SK-N-SH treated with all-trans-retinoic acid at 6 μM for 48 hours (cell line): ENCODE measurements at regions not wholly inside any gene's neighbourhood (a gene's known extent, or its start where the extent isn't known, plus 50 kb on each side); places are given as distances from the start of the nearest gene placed in this dataset.

ENCODE experiments used
- ATAC-seq: fragments of 200-7000 bp; cut with Tn5 transposase; 3 replicates; pipeline ENCODE4 v1.9.1; 2020; ENCODE audit warnings: mild to moderate bottlenecking, moderate library complexity
- ARNTL ChIP-seq: fragments of 450-650 bp; formaldehyde crosslinking; IDR thresholded peaks from 2 replicates; pipeline ENCODE4 v1.5.0; 2020; ENCODE audit warnings: low read depth, mild to moderate bottlenecking, moderate library complexity, borderline replicate concordance
- CSDC2 ChIP-seq: fragments of 250-450 bp; sonication (Bioruptor Pico); IDR thresholded peaks from 2 replicates; pipeline ENCODE4 v1.5.0; 2020; ENCODE audit warnings: mild to moderate bottlenecking, moderate library complexity
- ESRRG ChIP-seq: fragments of 250-450 bp; sonication (Bioruptor Pico); IDR thresholded peaks from 2 replicates; pipeline ENCODE4 v1.6.1; 2021; ENCODE audit warnings: mild to moderate bottlenecking
- GLIS3 ChIP-seq: fragments of 250-450 bp; sonication (Bioruptor Pico); IDR thresholded peaks from 2 replicates; pipeline ENCODE4 v1.5.0; 2020; ENCODE audit warnings: mild to moderate bottlenecking, moderate library complexity
- ISL1 ChIP-seq: fragments of 250-450 bp; sonication (Bioruptor Pico); IDR thresholded peaks from 2 replicates; pipeline ENCODE4 v2.1.2; 2022; ENCODE audit warnings: mild to moderate bottlenecking, moderate library complexity
- PPARA ChIP-seq: fragments of 250-450 bp; sonication (Bioruptor Pico); IDR thresholded peaks from 2 replicates; pipeline ENCODE4 v1.5.0; 2020; ENCODE audit warnings: mild to moderate bottlenecking, borderline replicate concordance
- RARB ChIP-seq: fragments of 250-450 bp; sonication (Bioruptor Pico); IDR thresholded peaks from 2 replicates; pipeline ENCODE4 v1.8.0; 2021; ENCODE audit warnings: mild to moderate bottlenecking, moderate library complexity
- ZC3H10 ChIP-seq: fragments of 250-450 bp; sonication (Bioruptor Pico); IDR thresholded peaks from 2 replicates; pipeline ENCODE4 v1.5.1; 2021; ENCODE audit warnings: mild to moderate bottlenecking, moderate library complexity
- ZFP30 ChIP-seq: fragments of 450-650 bp; formaldehyde crosslinking; IDR thresholded peaks from 2 replicates; pipeline ENCODE4 v1.5.0; 2022; ENCODE audit warnings: mild to moderate bottlenecking, moderate library complexity
- ZNF565 ChIP-seq: fragments of 450-650 bp; formaldehyde crosslinking; conservative IDR thresholded peaks from 2 replicates; pipeline ENCODE4 v1.5.0; 2020; ENCODE audit warnings: low read depth, mild to moderate bottlenecking, moderate library complexity
- ZNF8 ChIP-seq: fragments of 450-650 bp; formaldehyde crosslinking; IDR thresholded peaks from 2 replicates; pipeline ENCODE4 v1.5.0; 2020; ENCODE audit warnings: mild to moderate bottlenecking, moderate library complexity
- TF ChIP-seq, protein P1 (sequence below): fragments of 250-450 bp; sonication (Bioruptor Pico); IDR thresholded peaks from 2 replicates; pipeline ENCODE4 v1.5.1; 2020; ENCODE audit warnings: low read depth, mild to moderate bottlenecking, moderate library complexity
- TF ChIP-seq, protein P2 (sequence below): fragments of 250-450 bp; sonication (Bioruptor Pico); IDR thresholded peaks from 2 replicates; pipeline ENCODE4 v1.8.0; 2021; ENCODE audit warnings: low read depth, mild to moderate bottlenecking, moderate library complexity, borderline replicate concordance
- TF ChIP-seq, protein P3 (sequence below): fragments of 250-450 bp; sonication (Bioruptor Pico); IDR thresholded peaks from 2 replicates; pipeline ENCODE4 v1.8.0; 2020; ENCODE audit warnings: mild to moderate bottlenecking, moderate library complexity, borderline replicate concordance
- TF ChIP-seq, protein P4 (sequence below): fragments of 250-450 bp; sonication (Bioruptor Pico); IDR thresholded peaks from 2 replicates; pipeline ENCODE4 v1.5.1; 2021; ENCODE audit warnings: mild to moderate bottlenecking, moderate library complexity
- TF ChIP-seq, protein P5 (sequence below): fragments of 250-450 bp; sonication (Bioruptor Pico); IDR thresholded peaks from 2 replicates; pipeline ENCODE4 v1.5.0; 2020; ENCODE audit warnings: mild to moderate bottlenecking, moderate library complexity

DNA sequence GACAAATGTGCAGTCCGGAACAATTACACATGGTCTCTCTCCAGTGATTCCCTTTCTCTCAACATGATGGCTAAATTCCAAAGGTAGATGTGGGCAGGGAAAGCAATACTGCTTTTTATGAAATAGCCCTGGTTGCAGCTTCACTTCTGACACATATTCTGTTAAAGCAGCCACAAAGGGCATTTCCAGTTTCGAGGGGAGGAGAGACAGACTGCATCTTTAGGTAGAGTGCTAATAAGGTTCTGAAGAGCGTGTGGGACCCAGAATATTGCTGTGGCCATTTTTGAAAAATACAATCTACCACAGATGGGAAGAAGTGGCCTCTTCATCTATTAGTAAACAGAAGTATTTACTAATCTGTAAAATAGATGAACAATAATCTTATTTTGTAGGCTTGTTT, 139.3 kb upstream of the PEX5L start:
- no peak for TF ChIP-seq ZC3H10 (CRISPR knock-in tag)
- TF ChIP-seq ESRRG (CRISPR knock-in tag): no peak
- TF ChIP-seq ISL1 (CRISPR knock-in tag): no peak
- ATAC-seq: no peak

DNA sequence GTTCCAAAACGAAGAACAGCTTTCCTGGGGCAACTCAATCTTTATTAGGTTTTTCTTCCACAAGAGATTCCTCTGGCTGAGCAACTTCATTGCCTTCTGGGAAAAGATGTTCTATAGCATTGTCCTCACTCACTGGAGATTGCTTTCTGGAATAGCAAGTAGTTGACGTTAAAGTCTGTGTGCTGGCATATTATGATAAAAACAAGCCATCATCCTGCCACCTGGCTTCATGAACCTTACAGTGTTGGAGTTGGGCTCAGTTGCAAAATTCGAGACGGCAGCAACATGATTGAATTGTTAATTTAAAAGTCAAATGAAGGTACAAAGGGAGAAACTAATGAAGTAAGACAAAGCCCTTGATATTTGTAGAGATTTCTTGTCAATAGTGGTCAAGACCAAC, 140.5 kb upstream of the PEX5L start:
- no peak for TF ChIP-seq GLIS3 (CRISPR knock-in tag)
- no peak for TF ChIP-seq ZNF565 (CRISPR knock-in tag)
- TF ChIP-seq, protein P1, sequence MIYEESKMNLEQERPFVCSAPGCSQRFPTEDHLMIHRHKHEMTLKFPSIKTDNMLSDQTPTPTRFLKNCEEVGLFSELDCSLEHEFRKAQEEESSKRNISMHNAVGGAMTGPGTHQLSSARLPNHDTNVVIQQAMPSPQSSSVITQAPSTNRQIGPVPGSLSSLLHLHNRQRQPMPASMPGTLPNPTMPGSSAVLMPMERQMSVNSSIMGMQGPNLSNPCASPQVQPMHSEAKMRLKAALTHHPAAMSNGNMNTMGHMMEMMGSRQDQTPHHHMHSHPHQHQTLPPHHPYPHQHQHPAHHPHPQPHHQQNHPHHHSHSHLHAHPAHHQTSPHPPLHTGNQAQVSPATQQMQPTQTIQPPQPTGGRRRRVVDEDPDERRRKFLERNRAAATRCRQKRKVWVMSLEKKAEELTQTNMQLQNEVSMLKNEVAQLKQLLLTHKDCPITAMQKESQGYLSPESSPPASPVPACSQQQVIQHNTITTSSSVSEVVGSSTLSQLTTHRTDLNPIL (CRISPR knock-in tag): no peak
- TF ChIP-seq, protein P2, sequence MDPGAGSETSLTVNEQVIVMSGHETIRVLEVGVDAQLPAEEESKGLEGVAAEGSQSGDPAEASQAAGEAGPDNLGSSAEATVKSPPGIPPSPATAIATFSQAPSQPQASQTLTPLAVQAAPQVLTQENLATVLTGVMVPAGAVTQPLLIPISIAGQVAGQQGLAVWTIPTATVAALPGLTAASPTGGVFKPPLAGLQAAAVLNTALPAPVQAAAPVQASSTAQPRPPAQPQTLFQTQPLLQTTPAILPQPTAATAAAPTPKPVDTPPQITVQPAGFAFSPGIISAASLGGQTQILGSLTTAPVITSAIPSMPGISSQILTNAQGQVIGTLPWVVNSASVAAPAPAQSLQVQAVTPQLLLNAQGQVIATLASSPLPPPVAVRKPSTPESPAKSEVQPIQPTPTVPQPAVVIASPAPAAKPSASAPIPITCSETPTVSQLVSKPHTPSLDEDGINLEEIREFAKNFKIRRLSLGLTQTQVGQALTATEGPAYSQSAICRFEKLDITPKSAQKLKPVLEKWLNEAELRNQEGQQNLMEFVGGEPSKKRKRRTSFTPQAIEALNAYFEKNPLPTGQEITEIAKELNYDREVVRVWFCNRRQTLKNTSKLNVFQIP: no peak
- TF ChIP-seq ZNF8: no peak
- no peak for ATAC-seq

DNA sequence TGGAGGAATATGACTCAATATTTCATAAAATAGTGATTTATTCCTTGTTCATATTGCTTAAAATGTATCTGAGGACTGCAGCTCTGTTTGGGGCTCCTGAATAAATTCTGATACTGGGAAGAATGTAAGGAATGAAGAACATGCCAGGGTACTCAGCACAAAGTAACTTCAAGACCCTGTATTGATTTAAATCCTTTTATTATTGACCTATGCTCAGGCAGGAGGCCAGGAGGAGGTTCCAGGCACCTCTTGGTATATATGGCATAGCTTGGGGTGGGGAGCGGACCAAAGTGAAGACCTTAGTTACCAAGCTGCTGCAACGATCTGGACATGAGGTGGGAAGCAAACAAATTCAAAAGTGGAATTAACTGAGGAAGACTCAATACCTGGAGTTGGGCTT, 142.8 kb upstream of the PEX5L start:
- TF ChIP-seq, protein P1 (CRISPR knock-in tag): no peak
- no peak for TF ChIP-seq CSDC2
- TF ChIP-seq, all 23 proteins: peak for 0
- no peak for ATAC-seq

DNA sequence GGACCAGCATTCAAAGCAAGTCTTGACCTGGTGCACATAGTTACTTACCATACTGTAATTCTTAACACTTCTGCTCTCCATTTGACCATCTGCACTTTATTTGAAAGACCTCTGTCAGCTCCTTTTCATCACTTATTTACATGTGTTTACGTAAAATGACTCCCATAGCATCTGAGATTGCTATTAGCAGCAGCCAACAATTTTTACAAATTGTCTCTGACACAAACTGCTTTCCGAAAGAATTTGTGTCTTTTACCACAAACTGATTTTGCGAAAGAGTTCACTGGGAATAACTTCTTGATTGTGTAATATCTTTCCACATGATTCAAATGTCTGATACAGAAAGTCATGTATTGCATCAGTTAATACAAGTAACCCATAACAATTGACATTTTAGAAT, 144.1 kb upstream of the PEX5L start:
- TF ChIP-seq, protein P3, sequence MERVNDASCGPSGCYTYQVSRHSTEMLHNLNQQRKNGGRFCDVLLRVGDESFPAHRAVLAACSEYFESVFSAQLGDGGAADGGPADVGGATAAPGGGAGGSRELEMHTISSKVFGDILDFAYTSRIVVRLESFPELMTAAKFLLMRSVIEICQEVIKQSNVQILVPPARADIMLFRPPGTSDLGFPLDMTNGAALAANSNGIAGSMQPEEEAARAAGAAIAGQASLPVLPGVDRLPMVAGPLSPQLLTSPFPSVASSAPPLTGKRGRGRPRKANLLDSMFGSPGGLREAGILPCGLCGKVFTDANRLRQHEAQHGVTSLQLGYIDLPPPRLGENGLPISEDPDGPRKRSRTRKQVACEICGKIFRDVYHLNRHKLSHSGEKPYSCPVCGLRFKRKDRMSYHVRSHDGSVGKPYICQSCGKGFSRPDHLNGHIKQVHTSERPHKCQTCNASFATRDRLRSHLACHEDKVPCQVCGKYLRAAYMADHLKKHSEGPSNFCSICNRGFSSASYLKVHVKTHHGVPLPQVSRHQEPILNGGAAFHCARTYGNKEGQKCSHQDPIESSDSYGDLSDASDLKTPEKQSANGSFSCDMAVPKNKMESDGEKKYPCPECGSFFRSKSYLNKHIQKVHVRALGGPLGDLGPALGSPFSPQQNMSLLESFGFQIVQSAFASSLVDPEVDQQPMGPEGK: no peak
- TF ChIP-seq PPARA (CRISPR knock-in tag) (no peak), ZNF565 (CRISPR knock-in tag) (no peak), ZC3H10 (CRISPR knock-in tag) (no peak), ARNTL (CRISPR knock-in tag) (no peak), RARB (no peak), ZFP30 (CRISPR knock-in tag) (no peak), ISL1 (CRISPR knock-in tag) (no peak)
- TF ChIP-seq, protein P1 (CRISPR knock-in tag): no peak
- TF ChIP-seq, protein P4, sequence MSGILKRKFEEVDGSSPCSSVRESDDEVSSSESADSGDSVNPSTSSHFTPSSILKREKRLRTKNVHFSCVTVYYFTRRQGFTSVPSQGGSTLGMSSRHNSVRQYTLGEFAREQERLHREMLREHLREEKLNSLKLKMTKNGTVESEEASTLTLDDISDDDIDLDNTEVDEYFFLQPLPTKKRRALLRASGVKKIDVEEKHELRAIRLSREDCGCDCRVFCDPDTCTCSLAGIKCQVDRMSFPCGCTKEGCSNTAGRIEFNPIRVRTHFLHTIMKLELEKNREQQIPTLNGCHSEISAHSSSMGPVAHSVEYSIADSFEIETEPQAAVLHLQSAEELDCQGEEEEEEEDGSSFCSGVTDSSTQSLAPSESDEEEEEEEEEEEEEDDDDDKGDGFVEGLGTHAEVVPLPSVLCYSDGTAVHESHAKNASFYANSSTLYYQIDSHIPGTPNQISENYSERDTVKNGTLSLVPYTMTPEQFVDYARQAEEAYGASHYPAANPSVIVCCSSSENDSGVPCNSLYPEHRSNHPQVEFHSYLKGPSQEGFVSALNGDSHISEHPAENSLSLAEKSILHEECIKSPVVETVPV (CRISPR knock-in tag): no peak
- TF ChIP-seq, protein P5, sequence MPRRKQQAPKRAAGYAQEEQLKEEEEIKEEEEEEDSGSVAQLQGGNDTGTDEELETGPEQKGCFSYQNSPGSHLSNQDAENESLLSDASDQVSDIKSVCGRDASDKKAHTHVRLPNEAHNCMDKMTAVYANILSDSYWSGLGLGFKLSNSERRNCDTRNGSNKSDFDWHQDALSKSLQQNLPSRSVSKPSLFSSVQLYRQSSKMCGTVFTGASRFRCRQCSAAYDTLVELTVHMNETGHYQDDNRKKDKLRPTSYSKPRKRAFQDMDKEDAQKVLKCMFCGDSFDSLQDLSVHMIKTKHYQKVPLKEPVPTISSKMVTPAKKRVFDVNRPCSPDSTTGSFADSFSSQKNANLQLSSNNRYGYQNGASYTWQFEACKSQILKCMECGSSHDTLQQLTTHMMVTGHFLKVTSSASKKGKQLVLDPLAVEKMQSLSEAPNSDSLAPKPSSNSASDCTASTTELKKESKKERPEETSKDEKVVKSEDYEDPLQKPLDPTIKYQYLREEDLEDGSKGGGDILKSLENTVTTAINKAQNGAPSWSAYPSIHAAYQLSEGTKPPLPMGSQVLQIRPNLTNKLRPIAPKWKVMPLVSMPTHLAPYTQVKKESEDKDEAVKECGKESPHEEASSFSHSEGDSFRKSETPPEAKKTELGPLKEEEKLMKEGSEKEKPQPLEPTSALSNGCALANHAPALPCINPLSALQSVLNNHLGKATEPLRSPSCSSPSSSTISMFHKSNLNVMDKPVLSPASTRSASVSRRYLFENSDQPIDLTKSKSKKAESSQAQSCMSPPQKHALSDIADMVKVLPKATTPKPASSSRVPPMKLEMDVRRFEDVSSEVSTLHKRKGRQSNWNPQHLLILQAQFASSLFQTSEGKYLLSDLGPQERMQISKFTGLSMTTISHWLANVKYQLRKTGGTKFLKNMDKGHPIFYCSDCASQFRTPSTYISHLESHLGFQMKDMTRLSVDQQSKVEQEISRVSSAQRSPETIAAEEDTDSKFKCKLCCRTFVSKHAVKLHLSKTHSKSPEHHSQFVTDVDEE (CRISPR knock-in tag): no peak
- TF ChIP-seq, protein P2: no peak
- TF ChIP-seq, all 23 proteins: peak for 0
- no peak for ATAC-seq
